ENCODE measurements at regions not wholly inside any gene's neighbourhood (a gene's known extent, or its start where the extent isn't known, plus 50 kb on each side); places are given as distances from the start of the nearest gene placed in this dataset.

DNA sequence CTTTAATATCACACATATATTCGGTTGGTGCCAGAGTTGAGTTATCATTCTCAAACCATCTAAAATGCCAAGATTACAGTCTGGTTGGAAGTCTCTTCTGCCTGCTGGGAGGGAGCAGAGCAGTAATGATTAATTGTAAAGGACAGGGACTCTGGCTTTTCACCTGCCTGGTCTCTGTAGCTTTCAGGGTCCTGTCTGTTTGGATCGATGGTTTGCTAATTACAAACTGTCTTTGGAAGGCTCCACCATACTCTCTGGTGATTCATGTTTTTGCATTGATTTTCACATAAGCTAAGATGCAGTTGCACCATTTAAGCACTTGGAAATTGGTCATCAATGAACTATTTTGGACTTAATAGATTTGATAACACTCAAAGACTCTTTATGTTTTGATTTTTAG, 350.4 kb upstream of the SATB1 start:
- no peak overlapping the region for H3K4me3 ChIP-seq
- H3K4me1 ChIP-seq, result no peaks in the 10 kb centered on the region
- H3K36me3 ChIP-seq, result no peaks in the 10 kb centered on the region
- no peak for DNase-seq
- H3K27me3 ChIP-seq, result no peaks in the 10 kb centered on the region
- no peak for TF ChIP-seq POLR2A (IDR thresholded peaks at IDR 0.05)
- TF ChIP-seq, protein P1, sequence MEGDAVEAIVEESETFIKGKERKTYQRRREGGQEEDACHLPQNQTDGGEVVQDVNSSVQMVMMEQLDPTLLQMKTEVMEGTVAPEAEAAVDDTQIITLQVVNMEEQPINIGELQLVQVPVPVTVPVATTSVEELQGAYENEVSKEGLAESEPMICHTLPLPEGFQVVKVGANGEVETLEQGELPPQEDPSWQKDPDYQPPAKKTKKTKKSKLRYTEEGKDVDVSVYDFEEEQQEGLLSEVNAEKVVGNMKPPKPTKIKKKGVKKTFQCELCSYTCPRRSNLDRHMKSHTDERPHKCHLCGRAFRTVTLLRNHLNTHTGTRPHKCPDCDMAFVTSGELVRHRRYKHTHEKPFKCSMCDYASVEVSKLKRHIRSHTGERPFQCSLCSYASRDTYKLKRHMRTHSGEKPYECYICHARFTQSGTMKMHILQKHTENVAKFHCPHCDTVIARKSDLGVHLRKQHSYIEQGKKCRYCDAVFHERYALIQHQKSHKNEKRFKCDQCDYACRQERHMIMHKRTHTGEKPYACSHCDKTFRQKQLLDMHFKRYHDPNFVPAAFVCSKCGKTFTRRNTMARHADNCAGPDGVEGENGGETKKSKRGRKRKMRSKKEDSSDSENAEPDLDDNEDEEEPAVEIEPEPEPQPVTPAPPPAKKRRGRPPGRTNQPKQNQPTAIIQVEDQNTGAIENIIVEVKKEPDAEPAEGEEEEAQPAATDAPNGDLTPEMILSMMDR (IDR thresholded peaks at IDR 0.05), result no peak
- no peak for ATAC-seq
- no peaks in the 10 kb centered on the region for H3K9me3 ChIP-seq
- intact Hi-C loops (cut with DNase I), result no loop called here
- 77% methylated on average over 2 of the region's 2 CpGs for WGBS (ENCODE audit: insufficient coverage, low coverage, low lambda C conversion rate, missing lambda C conversion rate)
- no peak overlapping the region for H3K27ac ChIP-seq

DNA sequence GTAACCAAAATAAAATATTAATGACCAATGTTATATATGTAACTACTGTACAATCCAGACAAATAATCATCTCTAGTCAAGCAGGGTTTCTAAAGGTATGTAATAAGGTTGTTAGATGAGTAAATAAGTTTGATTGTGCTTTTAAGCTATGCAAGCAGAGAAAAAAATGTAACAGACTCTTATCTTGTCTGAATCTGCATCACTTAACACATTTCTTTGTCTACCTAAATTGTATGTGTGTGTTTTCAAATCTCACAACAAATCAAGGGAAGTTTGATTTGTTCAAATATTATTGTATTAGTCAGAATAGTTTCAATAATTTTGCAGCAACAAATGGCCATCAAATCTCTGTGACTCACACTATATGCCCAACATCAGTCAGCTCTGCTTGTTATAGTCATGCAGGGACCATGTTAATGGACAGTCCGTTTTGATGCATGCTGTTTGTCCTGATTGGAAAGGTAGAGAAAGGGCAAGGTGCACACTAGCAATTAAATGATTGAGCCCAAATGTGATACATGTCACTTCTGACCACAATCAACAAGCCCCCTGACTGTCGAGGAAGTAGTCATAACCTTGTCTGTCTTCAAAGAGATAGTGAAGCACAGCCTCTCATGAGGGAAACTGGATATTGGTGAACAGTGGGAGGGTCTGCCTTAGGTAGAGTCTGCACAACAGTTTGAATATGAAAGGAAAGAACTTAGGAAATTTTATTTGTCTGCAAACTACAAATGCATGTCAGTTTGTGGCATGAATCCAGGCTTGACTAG, 349.4 kb upstream of the SATB1 start:
- H3K9me3 ChIP-seq, result no peaks in the 10 kb centered on the region

DNA sequence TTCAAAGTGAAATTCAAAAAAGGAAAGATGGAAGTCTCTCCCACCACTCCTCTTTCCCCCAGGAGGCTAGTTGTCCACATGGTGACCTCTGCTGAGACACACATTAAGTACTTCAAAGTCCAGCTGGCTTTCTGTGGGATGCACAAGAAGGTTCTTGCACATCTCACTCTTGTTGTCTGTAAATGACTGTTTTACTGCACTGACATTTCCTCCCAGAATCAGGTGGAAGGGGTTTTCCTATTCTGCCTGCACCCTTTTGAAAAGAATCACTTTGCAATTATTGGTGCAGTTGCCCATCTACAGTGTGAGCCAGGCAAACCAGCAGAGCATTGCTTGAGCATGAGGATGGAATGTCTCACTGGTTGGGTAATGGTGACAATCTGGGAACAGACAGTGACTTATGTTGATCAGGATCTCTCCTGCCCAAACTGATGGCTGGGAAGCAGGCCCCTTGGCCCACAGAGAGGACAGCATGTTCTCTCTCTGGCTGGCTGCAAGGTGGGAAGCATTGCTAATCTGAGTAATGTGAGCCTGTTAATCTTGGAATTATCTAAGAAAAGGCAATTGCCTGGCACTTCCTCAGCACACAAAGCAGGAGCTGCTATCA, 347.7 kb upstream of the SATB1 start:
- Histone ChIP-seq H3K27me3 (no peaks in the 10 kb centered on the region), H3K4me3 (no peak overlapping the region), H3K27ac (no peak overlapping the region), H3K9me3 (no peaks in the 10 kb centered on the region), H3K4me1 (no peaks in the 10 kb centered on the region), H3K36me3 (no peaks in the 10 kb centered on the region)
- DNase-seq, result no peak
- no peak for ATAC-seq
- TF ChIP-seq, protein P1 (IDR thresholded peaks at IDR 0.05), result no peak
- TF ChIP-seq POLR2A (IDR thresholded peaks at IDR 0.05), result no peak
- intact Hi-C loops (cut with DNase I), result no loop called here

More for the DNA sequence above, 349.4 kb upstream of the SATB1 start:
- intact Hi-C loops (cut with DNase I), result no loop called here
- no peak overlapping the region for H3K27ac ChIP-seq
- no peak for DNase-seq
- TF ChIP-seq POLR2A (IDR thresholded peaks at IDR 0.05), result no peak
- TF ChIP-seq, protein P1 (IDR thresholded peaks at IDR 0.05), result no peak
- H3K4me3 ChIP-seq, result no peak overlapping the region
- no peaks in the 10 kb centered on the region for H3K4me1 ChIP-seq
- no peaks in the 10 kb centered on the region for H3K36me3 ChIP-seq
- H3K27me3 ChIP-seq, result no peaks in the 10 kb centered on the region
- ATAC-seq, result no peak
- WGBS (ENCODE audit: insufficient coverage, low coverage, low lambda C conversion rate, missing lambda C conversion rate), result 9% methylated on average over 2 of the region's 2 CpGs

DNA sequence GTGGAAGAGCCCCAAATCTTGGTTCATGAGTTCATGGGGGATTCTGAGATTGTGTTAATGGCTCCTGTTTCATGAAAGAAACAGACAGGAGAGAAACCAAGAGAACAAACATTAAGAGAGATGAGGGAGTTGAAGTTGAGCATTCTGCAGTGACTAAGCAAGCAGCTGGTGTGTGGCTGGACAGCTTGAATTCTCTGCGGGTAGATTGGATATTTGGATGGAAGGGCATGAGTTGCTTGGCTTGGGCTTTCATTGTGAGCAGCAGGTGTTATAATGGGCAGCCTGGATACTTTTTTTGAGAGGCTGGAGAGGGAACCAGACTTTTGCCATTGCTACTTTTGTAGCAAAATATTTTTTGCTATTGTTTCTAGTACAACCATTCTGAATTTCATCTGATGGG, 346.8 kb upstream of the SATB1 start:
- Histone ChIP-seq H3K9me3 (no peaks in the 10 kb centered on the region), H3K4me1 (no peaks in the 10 kb centered on the region), H3K27ac (no peak overlapping the region), H3K4me3 (no peak overlapping the region), H3K36me3 (no peaks in the 10 kb centered on the region), H3K27me3 (no peaks in the 10 kb centered on the region)
- intact Hi-C loops (cut with DNase I), result no loop called here
- WGBS (ENCODE audit: insufficient coverage, low coverage, low lambda C conversion rate, missing lambda C conversion rate), result 64% methylated on average over 1 of the region's 1 CpG
- DNase-seq (no peak), ATAC-seq (no peak)
- TF ChIP-seq POLR2A (IDR thresholded peaks at IDR 0.05), result no peak
- TF ChIP-seq, protein P1 (IDR thresholded peaks at IDR 0.05), result no peak

All from right lobe of liver (tissue), 6 donors.